ENCODE measurements at regions not wholly inside any gene's neighbourhood (a gene's known extent, or its start where the extent isn't known, plus 50 kb on each side); places are given as distances from the start of the nearest gene placed in this dataset.

GRCh38 chr3:106850437-106850836, 526.8 kb upstream of the CCDC54 start:
- TF ChIP-seq CTCF (conservative IDR thresholded peaks at IDR 0.05) (no peak), ZFX (IDR thresholded peaks at IDR 0.05) (no peak)
